HG02852 (cell line): ENCODE measurements at regions not wholly inside any gene's neighbourhood (a gene's known extent, or its start where the extent isn't known, plus 50 kb on each side); places are given as distances from the start of the nearest gene placed in this dataset.

Experiments used
- ATAC-seq: cut with Tn5 transposase; IDR thresholded peaks from one replicate; pipeline ENCODE4 v1.9.1; 2021; ENCODE audit warnings: mild to moderate bottlenecking, moderate library complexity; ENCODE audit not compliant: unreplicated experiment

GRCh38 chr15:60208709-60209108, 189.1 kb downstream of the ANXA2 start:
- ATAC-seq: no peak

- no peak for ATAC-seq
These were observed 185.2 kb downstream of the ANXA2 start for GRCh38 chr15:60212536-60212935.

- ATAC-seq: no peak
These were observed 184.3 kb downstream of the ANXA2 start for GRCh38 chr15:60213377-60214000.

- ATAC-seq: no peak
These were observed 183.6 kb downstream of the ANXA2 start for GRCh38 chr15:60214201-60214600.

GRCh38 chr15:60215225-60215963, 182.4 kb downstream of the ANXA2 start:
- no peak for ATAC-seq

- ATAC-seq: no peak
These were observed 180.6 kb downstream of the ANXA2 start for GRCh38 chr15:60217161-60217560.

- ATAC-seq: no peak
These were observed 179.5 kb downstream of the ANXA2 start for GRCh38 chr15:60218256-60218655.

GRCh38 chr15:60219866-60220265, 177.9 kb downstream of the ANXA2 start:
- ATAC-seq: no peak

- no peak for ATAC-seq
These were observed 176.4 kb downstream of the ANXA2 start for GRCh38 chr15:60221356-60221755.

GRCh38 chr15:60222404-60222803, 175.4 kb downstream of the ANXA2 start:
- ATAC-seq: no peak

- no peak for ATAC-seq
These were observed 174.6 kb downstream of the ANXA2 start for GRCh38 chr15:60223176-60223575.

- no peak for ATAC-seq
These were observed 170.9 kb downstream of the ANXA2 start for GRCh38 chr15:60226924-60227323.

GRCh38 chr15:60228101-60228500, 169.7 kb downstream of the ANXA2 start:
- no peak for ATAC-seq

- no peak for ATAC-seq
These were observed 169.2 kb downstream of the ANXA2 start for GRCh38 chr15:60228619-60229018.

- ATAC-seq: no peak
These were observed 161.7 kb downstream of the ANXA2 start for GRCh38 chr15:60235951-60236710.

GRCh38 chr15:60237446-60237845, 160.3 kb downstream of the ANXA2 start:
- no peak for ATAC-seq

- no peak for ATAC-seq
These were observed 154.0 kb downstream of the ANXA2 start for GRCh38 chr15:60243769-60244168.

GRCh38 chr15:60244813-60245212, 153.0 kb downstream of the ANXA2 start:
- no peak for ATAC-seq

GRCh38 chr15:60250316-60250715, 147.5 kb downstream of the ANXA2 start:
- no peak for ATAC-seq

- ATAC-seq: no peak
These were observed 146.3 kb downstream of the ANXA2 start for GRCh38 chr15:60251300-60252070.

- ATAC-seq: no peak
These were observed 143.4 kb downstream of the ANXA2 start for GRCh38 chr15:60254416-60254815.
